AG04450 (cell line): ENCODE measurements at regions not wholly inside any gene's neighbourhood (a gene's known extent, or its start where the extent isn't known, plus 50 kb on each side); places are given as distances from the start of the nearest gene placed in this dataset.

Experiments
- CTCF ChIA-PET: fragments of 300-600, 350-600 bp; formaldehyde crosslinking; extraction: SDS; loops from one replicate; lab custom pipeline; 2022; ENCODE audit warnings: antibody characterized with exemption, inconsistent platforms; lab: Charles Lee
- POLR2A ChIA-PET: fragments of 350-600 bp; formaldehyde crosslinking; extraction: SDS; loops from one replicate; lab custom pipeline; 2021; ENCODE audit warnings: antibody characterized with exemption, inconsistent platforms; lab: Yijun Ruan, JAX
- DNase-seq: peaks from one replicate; pipeline ENCODE4 v3.0.0-alpha.2; 2011; ENCODE audit warnings: low read depth, low spot score
- H3K27ac ChIP-seq: one replicate; pipeline ENCODE4 v1.5.1; 2012; ENCODE audit warnings: low read depth, low read length, control low read depth
- H3K27me3 ChIP-seq: one replicate; pipeline ENCODE4 v1.6.0; 2012; ENCODE audit warnings: low read length; ENCODE audit not compliant: control insufficient read depth, insufficient read depth
- H3K4me3 ChIP-seq: 2 replicates; pipeline ENCODE4 v1.5.1; 2011; ENCODE audit warnings: mild to moderate bottlenecking, low read depth, low read length, control low read depth
- H3K9me3 ChIP-seq: 2 replicates; pipeline ENCODE4 v1.5.1; 2012; ENCODE audit warnings: low read length; ENCODE audit not compliant: control insufficient read depth, insufficient read depth
- TF ChIP-seq, protein P1 (sequence below): IDR thresholded peaks from 2 replicates; pipeline ENCODE4 v1.5.1; 2011; ENCODE audit warnings: low read depth, low read length, control low read depth, inconsistent platforms

- Histone ChIP-seq H3K27ac (no peak overlapping the region), H3K27me3 (peaks cover 9% of the 10 kb centered on the region), H3K9me3 (no peaks in the 10 kb centered on the region), H3K4me3 (no peak overlapping the region)
- no peak for DNase-seq
- ChIA-PET POLR2A (no interaction called here), CTCF (interaction anchor here (1.6 kb wide), 1 partner anchor 9 kb away, joined by 3 read pairs; no protein-coding TSS in a partner anchor)
- TF ChIP-seq, protein P1, sequence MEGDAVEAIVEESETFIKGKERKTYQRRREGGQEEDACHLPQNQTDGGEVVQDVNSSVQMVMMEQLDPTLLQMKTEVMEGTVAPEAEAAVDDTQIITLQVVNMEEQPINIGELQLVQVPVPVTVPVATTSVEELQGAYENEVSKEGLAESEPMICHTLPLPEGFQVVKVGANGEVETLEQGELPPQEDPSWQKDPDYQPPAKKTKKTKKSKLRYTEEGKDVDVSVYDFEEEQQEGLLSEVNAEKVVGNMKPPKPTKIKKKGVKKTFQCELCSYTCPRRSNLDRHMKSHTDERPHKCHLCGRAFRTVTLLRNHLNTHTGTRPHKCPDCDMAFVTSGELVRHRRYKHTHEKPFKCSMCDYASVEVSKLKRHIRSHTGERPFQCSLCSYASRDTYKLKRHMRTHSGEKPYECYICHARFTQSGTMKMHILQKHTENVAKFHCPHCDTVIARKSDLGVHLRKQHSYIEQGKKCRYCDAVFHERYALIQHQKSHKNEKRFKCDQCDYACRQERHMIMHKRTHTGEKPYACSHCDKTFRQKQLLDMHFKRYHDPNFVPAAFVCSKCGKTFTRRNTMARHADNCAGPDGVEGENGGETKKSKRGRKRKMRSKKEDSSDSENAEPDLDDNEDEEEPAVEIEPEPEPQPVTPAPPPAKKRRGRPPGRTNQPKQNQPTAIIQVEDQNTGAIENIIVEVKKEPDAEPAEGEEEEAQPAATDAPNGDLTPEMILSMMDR = no peak
Measured at GRCh38 chr5:174801798-174802197, 77.4 kb downstream of the MSX2 start.

GRCh38 chr5:174800435-174800834, 76.1 kb downstream of the MSX2 start:
- ChIA-PET CTCF (interaction anchor here (1.1 kb wide), 1 partner anchor 381 kb away, joined by 5 read pairs; no protein-coding TSS in a partner anchor), POLR2A (no interaction called here)
- DNase-seq = no peak
- no peak overlapping the region for H3K4me3 ChIP-seq
- no peak overlapping the region for H3K27ac ChIP-seq
- TF ChIP-seq, protein P1 = no peak
- H3K27me3 ChIP-seq = peaks cover 9% of the 10 kb centered on the region
- H3K9me3 ChIP-seq = no peaks in the 10 kb centered on the region

DNA sequence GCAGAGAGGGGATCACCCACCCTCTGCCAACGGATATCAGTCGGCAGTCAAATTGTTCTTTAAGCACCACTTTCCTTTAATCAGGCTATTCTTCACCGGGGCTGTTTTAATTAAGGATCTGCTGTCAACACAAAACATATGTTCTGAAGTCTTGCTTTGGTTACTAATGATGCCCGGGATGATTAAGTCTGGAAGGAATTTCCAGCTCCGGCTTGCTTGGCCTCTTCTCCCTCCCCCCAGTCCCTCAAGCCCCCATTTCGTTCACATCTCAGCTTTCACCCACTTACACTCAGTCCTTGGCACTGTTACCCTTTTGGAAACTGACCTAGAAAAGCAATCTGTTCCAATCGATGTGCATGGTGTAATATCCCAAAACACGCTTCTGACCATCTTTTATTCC, 74.7 kb downstream of the MSX2 start:
- TF ChIP-seq, protein P1 = no peak
- no peak for DNase-seq
- Histone ChIP-seq H3K27me3 (peaks cover 9% of the 10 kb centered on the region), H3K4me3 (no peak overlapping the region), H3K27ac (no peak overlapping the region), H3K9me3 (no peaks in the 10 kb centered on the region)
- ChIA-PET POLR2A (no interaction called here), CTCF (interaction anchor here (0.7 kb wide), 1 partner anchor 73 kb away, joined by 3 read pairs; no protein-coding TSS in a partner anchor)

GRCh38 chr5:174798551-174798951, 74.2 kb downstream of the MSX2 start:
- peaks cover 9% of the 10 kb centered on the region for H3K27me3 ChIP-seq
- no peak for DNase-seq
- ChIA-PET POLR2A (no interaction called here), CTCF (no interaction called here)
- H3K27ac ChIP-seq = no peak overlapping the region
- TF ChIP-seq, protein P1 = no peak
- H3K9me3 ChIP-seq = no peaks in the 10 kb centered on the region
- H3K4me3 ChIP-seq = no peak overlapping the region

DNA sequence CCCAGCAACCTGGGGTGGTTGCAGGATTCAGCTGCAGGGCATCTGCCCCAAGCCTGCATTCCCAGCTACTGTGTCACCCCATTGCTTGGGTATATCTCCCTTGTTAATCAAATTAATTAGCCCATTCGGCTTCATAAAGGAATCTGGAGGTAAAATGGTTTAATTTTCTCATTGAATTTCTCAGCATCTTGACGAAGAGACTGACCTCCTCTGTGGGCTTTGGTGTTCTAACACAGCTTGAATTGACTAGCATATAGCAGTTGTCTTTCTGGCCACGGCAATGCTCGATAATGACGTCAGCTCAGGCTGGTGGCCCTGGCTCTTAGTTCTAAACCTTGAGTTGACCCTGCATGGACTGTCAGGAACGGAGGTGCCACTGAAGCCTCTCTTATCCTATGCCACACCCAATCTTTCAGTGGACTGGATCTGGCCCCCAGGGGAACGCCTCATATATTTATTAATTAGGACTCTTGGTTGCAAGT, 72.4 kb downstream of the MSX2 start:
- H3K9me3 ChIP-seq = no peaks in the 10 kb centered on the region
- H3K27me3 ChIP-seq = peaks cover 9% of the 10 kb centered on the region
- TF ChIP-seq, protein P1 = no peak
- DNase-seq = no peak
- POLR2A ChIA-PET = no interaction called here
- CTCF ChIA-PET = interaction anchor here (7.8 kb wide), 1 partner anchor 376 kb away, joined by 133 read pairs; no protein-coding TSS in a partner anchor
- no peak overlapping the region for H3K27ac ChIP-seq
- no peak overlapping the region for H3K4me3 ChIP-seq
